ENCODE measurements at regions not wholly inside any gene's neighbourhood (a gene's known extent, or its start where the extent isn't known, plus 50 kb on each side); places are given as distances from the start of the nearest gene placed in this dataset.

GRCh38 chr1:204736836-204737235 is 51.3 kb upstream of the LRRN2 start:
- H3K27me3 ChIP-seq (ENCODE audit: insufficient read depth, low read length): peaks cover under 1% of the 10 kb centered on the region
- ChIA-PET POLR2A (ENCODE audit: partially characterized antibody) (no interaction called here), CTCF (ENCODE audit: partially characterized antibody) (no interaction called here)
- no peak overlapping the region for H3K27ac ChIP-seq (ENCODE audit: low read depth, low read length)
- H3K4me3 Mint-ChIP-seq: no peak overlapping the region
- H3K4me1 Mint-ChIP-seq: peaks cover 0 to 4% (median 0%) of the 10 kb centered on the region in 4 donors
- no peak overlapping the region for H3K4me3 ChIP-seq (ENCODE audit: low read length in 2 of 2)
- DNase-seq: no peak
- peaks cover 3 to 29% (median 22%) of the 10 kb centered on the region in 8 donors for H3K9me3 Mint-ChIP-seq
- no peaks in the 10 kb centered on the region for H3K36me3 Mint-ChIP-seq
- H3K9me3 ChIP-seq (ENCODE audit: control insufficient read depth in 1 of 2, low read length in 2 of 2): no peaks in the 10 kb centered on the region
- no peaks in the 10 kb centered on the region for H3K4me1 ChIP-seq (ENCODE audit: insufficient read depth, low read length)
- no peaks in the 10 kb centered on the region for H3K36me3 ChIP-seq (ENCODE audit: insufficient read depth, low read length)
- H3K27me3 Mint-ChIP-seq: peaks cover 6 to 24% of the 10 kb centered on the region in 2 donors
- intact Hi-C loops (cut with micrococcal nuclease): no loop called here
- no peak overlapping the region for H3K27ac Mint-ChIP-seq

- Mint-ChIP-seq H3K27me3 (peaks cover 14 to 31% of the 10 kb centered on the region in 2 donors), H3K27ac (no peak overlapping the region), H3K4me3 (no peak overlapping the region), H3K36me3 (no peaks in the 10 kb centered on the region), H3K4me1 (peaks cover 0 to 4% (median 0%) of the 10 kb centered on the region in 4 donors), H3K9me3 (peaks cover 3 to 29% (median 22%) of the 10 kb centered on the region in 8 donors)
- Histone ChIP-seq H3K4me1 (ENCODE audit: insufficient read depth, low read length) (no peaks in the 10 kb centered on the region), H3K36me3 (ENCODE audit: insufficient read depth, low read length) (no peaks in the 10 kb centered on the region), H3K27me3 (ENCODE audit: insufficient read depth, low read length) (peaks cover 5% of the 10 kb centered on the region), H3K4me3 (ENCODE audit: low read length in 2 of 2) (no peak overlapping the region), H3K9me3 (ENCODE audit: control insufficient read depth in 1 of 2, low read length in 2 of 2) (no peaks in the 10 kb centered on the region), H3K27ac (ENCODE audit: low read depth, low read length) (no peak overlapping the region)
- DNase-seq: no peak
- CTCF ChIA-PET (ENCODE audit: partially characterized antibody): interaction anchor here (1.4 kb wide), 1 partner anchor 10 kb away, joined by 3 read pairs; no protein-coding TSS in a partner anchor
- intact Hi-C loops (cut with micrococcal nuclease): no loop called here
- POLR2A ChIA-PET (ENCODE audit: partially characterized antibody): no interaction called here
These were observed 53.0 kb upstream of the LRRN2 start for GRCh38 chr1:204738506-204738905.

DNA sequence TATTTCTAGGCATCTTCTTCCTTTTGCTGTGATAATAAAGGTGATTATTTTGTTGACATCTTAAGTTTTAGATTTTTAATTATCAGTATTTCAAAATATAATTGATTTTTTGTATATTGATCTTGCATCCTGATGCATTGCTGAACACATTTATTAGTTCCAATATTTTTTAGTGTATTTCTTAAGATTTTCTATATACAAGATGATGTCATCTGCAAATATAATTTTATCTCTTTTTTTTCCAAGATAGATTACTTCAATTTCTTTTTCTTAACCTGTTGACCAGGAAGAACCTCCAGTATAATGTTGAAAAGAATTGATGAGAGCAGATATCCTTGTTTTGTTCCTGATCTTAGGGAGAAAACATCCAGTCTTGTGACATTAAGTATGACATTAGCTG is 54.8 kb upstream of the LRRN2 start:
- H3K9me3 Mint-ChIP-seq: peaks cover 3 to 29% (median 23%) of the 10 kb centered on the region in 8 donors
- POLR2A ChIA-PET (ENCODE audit: partially characterized antibody): no interaction called here
- Histone ChIP-seq H3K4me3 (ENCODE audit: low read length in 2 of 2) (no peak overlapping the region), H3K4me1 (ENCODE audit: insufficient read depth, low read length) (no peaks in the 10 kb centered on the region), H3K27ac (ENCODE audit: low read depth, low read length) (no peak overlapping the region), H3K27me3 (ENCODE audit: insufficient read depth, low read length) (peaks cover 5% of the 10 kb centered on the region), H3K9me3 (ENCODE audit: control insufficient read depth in 1 of 2, low read length in 2 of 2) (no peaks in the 10 kb centered on the region), H3K36me3 (ENCODE audit: insufficient read depth, low read length) (no peaks in the 10 kb centered on the region)
- H3K4me1 Mint-ChIP-seq: peaks cover 0 to 4% (median 0%) of the 10 kb centered on the region in 4 donors
- no peaks in the 10 kb centered on the region for H3K36me3 Mint-ChIP-seq
- no peak overlapping the region for H3K4me3 Mint-ChIP-seq
- peaks cover 17 to 42% of the 10 kb centered on the region in 2 donors for H3K27me3 Mint-ChIP-seq
- intact Hi-C loops (cut with micrococcal nuclease): no loop called here
- DNase-seq: no peak
- no peak overlapping the region for H3K27ac Mint-ChIP-seq
- CTCF ChIA-PET (ENCODE audit: partially characterized antibody): interaction anchor here (1.4 to 1.6 kb wide), 2 partner anchors 11 to 51 kb away, joined by 3 to 5 read pairs; no protein-coding TSS in a partner anchor

- H3K27me3 Mint-ChIP-seq: peaks cover 19 to 43% of the 10 kb centered on the region in 2 donors
- no peak overlapping the region for H3K4me3 ChIP-seq (ENCODE audit: low read length in 2 of 2)
- no peak overlapping the region for H3K27ac Mint-ChIP-seq
- peaks cover 0 to 4% (median 0%) of the 10 kb centered on the region in 4 donors for H3K4me1 Mint-ChIP-seq
- ChIA-PET CTCF (ENCODE audit: partially characterized antibody) (interaction anchor here (1.1 kb wide), 1 partner anchor 66 kb away, joined by 3 read pairs; no protein-coding TSS in a partner anchor), POLR2A (ENCODE audit: partially characterized antibody) (no interaction called here)
- no peak overlapping the region for H3K4me3 Mint-ChIP-seq
- H3K9me3 ChIP-seq (ENCODE audit: control insufficient read depth in 1 of 2, low read length in 2 of 2): no peaks in the 10 kb centered on the region
- H3K9me3 Mint-ChIP-seq: peaks cover 3 to 29% (median 23%) of the 10 kb centered on the region in 8 donors
- H3K4me1 ChIP-seq (ENCODE audit: insufficient read depth, low read length): no peaks in the 10 kb centered on the region
- H3K36me3 Mint-ChIP-seq: no peaks in the 10 kb centered on the region
- no peak for DNase-seq
- intact Hi-C loops (cut with micrococcal nuclease): no loop called here
- no peak overlapping the region for H3K27ac ChIP-seq (ENCODE audit: low read depth, low read length)
- peaks cover 5% of the 10 kb centered on the region for H3K27me3 ChIP-seq (ENCODE audit: insufficient read depth, low read length)
- no peaks in the 10 kb centered on the region for H3K36me3 ChIP-seq (ENCODE audit: insufficient read depth, low read length)
These were observed 55.9 kb upstream of the LRRN2 start for GRCh38 chr1:204741440-204741839.

DNA sequence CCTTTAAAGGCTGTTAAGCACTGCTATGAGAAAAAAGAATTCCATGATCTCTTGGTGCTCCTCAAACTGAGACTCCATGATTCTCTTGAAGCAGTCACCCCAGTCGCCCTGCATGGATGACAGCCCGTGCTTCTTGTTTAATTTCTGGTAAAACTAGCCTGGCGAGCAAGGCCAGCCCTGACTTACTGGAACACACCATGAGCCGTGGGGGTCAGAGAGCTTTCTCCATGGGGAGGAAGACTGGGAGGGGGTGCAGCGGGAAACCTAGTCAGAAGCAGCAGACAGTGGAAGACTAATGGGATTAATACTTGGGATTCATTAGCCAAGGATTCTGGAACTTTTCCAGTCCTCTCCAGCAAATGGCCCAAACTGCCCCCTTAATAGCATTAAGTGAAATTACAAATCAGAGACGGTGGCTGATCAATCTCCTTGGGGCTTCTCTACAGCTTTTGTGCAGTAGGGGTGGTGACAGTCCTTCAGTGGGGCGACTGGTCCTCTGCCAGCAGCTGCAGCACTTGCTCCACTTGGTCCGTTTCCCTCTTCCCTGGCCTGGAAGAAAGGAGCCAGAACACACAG is 57.2 kb upstream of the LRRN2 start:
- H3K36me3 Mint-ChIP-seq: no peaks in the 10 kb centered on the region
- no peak overlapping the region for H3K27ac ChIP-seq (ENCODE audit: low read depth, low read length)
- H3K27ac Mint-ChIP-seq: no peak overlapping the region
- H3K4me1 ChIP-seq (ENCODE audit: insufficient read depth, low read length): no peaks in the 10 kb centered on the region
- POLR2A ChIA-PET (ENCODE audit: partially characterized antibody): interaction anchor here (0.6 kb wide), 1 partner anchor 12 kb away, joined by 3 read pairs; no protein-coding TSS in a partner anchor
- no peak overlapping the region for H3K4me3 Mint-ChIP-seq
- H3K27me3 ChIP-seq (ENCODE audit: insufficient read depth, low read length): peaks cover 5% of the 10 kb centered on the region
- no peak overlapping the region for H3K4me3 ChIP-seq (ENCODE audit: low read length in 2 of 2)
- H3K36me3 ChIP-seq (ENCODE audit: insufficient read depth, low read length): no peaks in the 10 kb centered on the region
- H3K27me3 Mint-ChIP-seq: peaks cover 19 to 38% of the 10 kb centered on the region in 2 donors
- no peaks in the 10 kb centered on the region for H3K9me3 ChIP-seq (ENCODE audit: control insufficient read depth in 1 of 2, low read length in 2 of 2)
- intact Hi-C loops (cut with micrococcal nuclease): no loop called here
- H3K9me3 Mint-ChIP-seq: peaks cover 3 to 20% (median 14%) of the 10 kb centered on the region in 8 donors
- CTCF ChIA-PET (ENCODE audit: partially characterized antibody): interaction anchor here (1.1 to 1.5 kb wide), 2 partner anchors 8 to 64 kb away, joined by 3 read pairs; no protein-coding TSS in a partner anchor
- no peak for DNase-seq
- H3K4me1 Mint-ChIP-seq: no peaks in the 10 kb centered on the region

GRCh38 chr1:204744107-204744779 is 58.7 kb upstream of the LRRN2 start:
- H3K27ac ChIP-seq (ENCODE audit: low read depth, low read length): no peak overlapping the region
- H3K36me3 ChIP-seq (ENCODE audit: insufficient read depth, low read length): no peaks in the 10 kb centered on the region
- Mint-ChIP-seq H3K4me1 (no peaks in the 10 kb centered on the region), H3K36me3 (no peaks in the 10 kb centered on the region), H3K27ac (no peak overlapping the region), H3K9me3 (peaks cover 0 to 9% (median 2%) of the 10 kb centered on the region in 8 donors), H3K27me3 (peaks cover 17 to 34% of the 10 kb centered on the region in 2 donors), H3K4me3 (no peak overlapping the region)
- no peaks in the 10 kb centered on the region for H3K9me3 ChIP-seq (ENCODE audit: control insufficient read depth in 1 of 2, low read length in 2 of 2)
- ChIA-PET CTCF (ENCODE audit: partially characterized antibody) (interaction anchor here (3.6 to 5.0 kb wide), 2 partner anchors 12 to 20 kb away, joined by 17 to 29 read pairs; no protein-coding TSS in a partner anchor), POLR2A (ENCODE audit: partially characterized antibody) (no interaction called here)
- no peak overlapping the region for H3K4me3 ChIP-seq (ENCODE audit: low read length in 2 of 2)
- no peaks in the 10 kb centered on the region for H3K4me1 ChIP-seq (ENCODE audit: insufficient read depth, low read length)
- peaks cover 5% of the 10 kb centered on the region for H3K27me3 ChIP-seq (ENCODE audit: insufficient read depth, low read length)
- intact Hi-C loops (cut with micrococcal nuclease): no loop called here
- DNase-seq: no peak

GRCh38 chr1:204746838-204747442 is 61.4 kb upstream of the LRRN2 start:
- Histone ChIP-seq H3K4me1 (ENCODE audit: insufficient read depth, low read length) (no peaks in the 10 kb centered on the region), H3K27me3 (ENCODE audit: insufficient read depth, low read length) (peaks cover 4% of the 10 kb centered on the region), H3K27ac (ENCODE audit: low read depth, low read length) (no peak overlapping the region), H3K4me3 (ENCODE audit: low read length in 2 of 2) (no peak overlapping the region), H3K36me3 (ENCODE audit: insufficient read depth, low read length) (no peaks in the 10 kb centered on the region), H3K9me3 (ENCODE audit: control insufficient read depth in 1 of 2, low read length in 2 of 2) (no peaks in the 10 kb centered on the region)
- Mint-ChIP-seq H3K36me3 (no peaks in the 10 kb centered on the region), H3K4me3 (no peak overlapping the region), H3K27me3 (peaks cover 15 to 23% of the 10 kb centered on the region in 2 donors), H3K27ac (no peak overlapping the region), H3K4me1 (no peaks in the 10 kb centered on the region), H3K9me3 (peaks cover 0 to 2% (median 0%) of the 10 kb centered on the region in 8 donors)
- POLR2A ChIA-PET (ENCODE audit: partially characterized antibody): interaction anchor here (0.7 kb wide), 1 partner anchor 835 kb away, joined by 3 read pairs; no protein-coding TSS in a partner anchor
- CTCF ChIA-PET (ENCODE audit: partially characterized antibody): interaction anchor here (0.6 to 5.0 kb wide), 17 partner anchors 9 to 167 kb away, joined by 3 to 29 read pairs (median 4); no protein-coding TSS in a partner anchor
- DNase-seq: peak in 4 of 5 donors; percentile 38 to 48 (median 45)
- intact Hi-C loops (cut with micrococcal nuclease): loop anchor here (2.0 kb wide), 1 partner anchor 16 kb away; no protein-coding TSS in a partner anchor

Measured in CD4-positive, alpha-beta memory T cell (primary cell).